Pancreas (tissue), 10 donors: ENCODE measurements at regions not wholly inside any gene's neighbourhood (a gene's known extent, or its start where the extent isn't known, plus 50 kb on each side); places are given as distances from the start of the nearest gene placed in this dataset.

Experiments
- ATAC-seq, 4 donors: fragments of 200-7000 bp; cut with Tn5 transposase; one replicate each; pipeline versions ENCODE4 v1.8.0 to v1.9.1; 2020; ENCODE audit warnings: mild to moderate bottlenecking in 4 of 4, moderate library complexity in 4 of 4
- DNase-seq, 6 donors: peaks; one replicate each; pipeline ENCODE4 v3.0.0-alpha.2; 2020
- FAIRE-seq: peaks from 2 replicates; lab custom pipeline; 2012; peaks lifted over from hg19 to GRCh38; lab: Jason Lieb, UNC
- H3K27ac ChIP-seq, 4 donors: fragments of 200-600 bp; sonication (generic); 1 replicate in 3 of 4; 2 replicates in 1 of 4; pipeline versions ENCODE4 v1.5.0 to v1.8.0; 2020
- H3K27me3 ChIP-seq, 4 donors: fragments of 200-600 bp; one replicate each; pipeline ENCODE4 v1.8.0; 2021
- H3K36me3 ChIP-seq, 3 donors: fragments of 200-600 bp; sonication (generic) in 1 of 3; one replicate each; pipeline versions ENCODE4 v1.5.0 to v1.8.0; 2020 to 2021
- H3K4me1 ChIP-seq, 3 donors: fragments of 200-600 bp; one replicate each; pipeline ENCODE4 v1.8.0; 2021
- H3K4me3 ChIP-seq, 4 donors: fragments of 200-600 bp; sonication (generic) in 2 of 4; one replicate each; pipeline versions ENCODE4 v1.5.0 to v1.8.0; 2020 to 2021
- H3K9me3 ChIP-seq, 4 donors: fragments of 200-600 bp; one replicate each; pipeline ENCODE4 v1.8.0; 2021
- CTCF ChIP-seq, 4 donors: fragments of 200-600 bp; sonication (generic) in 3 of 4; IDR thresholded peaks; one replicate each; pipeline versions ENCODE4 v1.5.0 to v1.8.0; 2021; ENCODE audit warnings: antibody characterized with exemption in 4 of 4
- WGBS, 2 donors: extraction: QIAGEN DNeasy Blood & Tissue Kit; methylation state at CpG; one replicate each; pipeline ENCODE4 v1.1.7; 2013; 5-methylcytosine and 5-hydroxymethylcytosine counted together
- intact Hi-C, 3 donors: fragments of 100-400 bp; cut with DNase I; formaldehyde crosslinking; loops; one replicate each; pipeline versions ENCODE4 v1.11.1 to v1.14.2; 2022
- donor health status: healthy with polysubstance abuse.
- donor health status: DM: no; HTN: no; CAD: no; lungs with moderate emphysema.
- donor health status: DM: no; HTN: no; CAD: no.
- donor health status: control.
- donor health status: control.
- donor health status: Bipolar disorder and iron deficiency.
- donor health status: DM: yes; HTN: yes; CAD: no.
- donor health status: DM: no; HTN: no; CAD: no.
- donor health status: DM: no; HTN: no; CAD: no.
- donor health status: DM: yes; HTN: yes; CAD: no.

DNA sequence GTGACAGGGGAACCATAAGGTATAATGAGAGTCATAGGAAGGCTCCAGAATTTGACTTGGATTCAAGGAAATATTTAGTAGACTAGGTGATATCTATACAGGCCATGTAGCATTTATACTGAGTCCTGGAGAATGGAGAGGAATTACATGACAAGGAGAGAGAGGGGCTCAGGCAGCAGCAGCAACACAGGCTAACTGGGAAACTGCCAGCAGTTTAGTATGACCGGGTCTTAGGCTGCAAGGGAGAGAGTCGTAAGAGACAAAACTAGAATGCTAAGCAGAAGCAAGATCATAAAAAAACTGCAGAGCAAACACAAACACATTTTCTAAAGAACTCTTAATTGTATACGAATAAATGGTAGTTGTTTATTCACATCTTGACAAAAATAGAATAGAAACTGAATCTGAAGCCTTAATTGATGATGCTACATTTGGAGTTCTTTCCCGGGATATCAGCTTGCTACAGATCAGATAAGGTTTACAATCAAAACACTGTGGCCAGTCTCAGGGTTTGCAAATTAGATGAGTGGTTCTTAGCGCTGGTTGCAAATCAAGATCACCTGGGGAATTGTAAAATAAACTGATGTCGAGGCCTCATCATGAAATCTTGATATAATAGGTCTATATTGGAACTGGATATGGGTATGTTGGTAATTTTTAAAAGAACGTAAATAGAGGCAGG, 480.0 kb upstream of the C9orf72 start:
- Histone ChIP-seq H3K27ac (no peak overlapping the region), H3K4me1 (no peaks in the 10 kb centered on the region), H3K27me3 (no peaks in the 10 kb centered on the region), H3K4me3 (no peak overlapping the region), H3K36me3 (no peaks in the 10 kb centered on the region), H3K9me3 (no peaks in the 10 kb centered on the region)
- WGBS, 2 donors: 36 to 45% methylated on average over 7 of the region's 7 CpGs
- ATAC-seq (no peak), DNase-seq (no peak), FAIRE-seq (no peak)
- no peak for TF ChIP-seq CTCF (IDR thresholded peaks at IDR 0.05)
- intact Hi-C loops: no loop called here

GRCh38 chr9:28056006-28056405, 482.7 kb upstream of the C9orf72 start:
- Histone ChIP-seq H3K9me3 (no peaks in the 10 kb centered on the region), H3K27me3 (no peaks in the 10 kb centered on the region), H3K4me3 (no peak overlapping the region), H3K36me3 (no peaks in the 10 kb centered on the region), H3K27ac (no peak overlapping the region), H3K4me1 (no peaks in the 10 kb centered on the region)
- FAIRE-seq (no peak), ATAC-seq (no peak), DNase-seq (no peak)
- 62 to 77% methylated on average over 10 of the region's 10 CpGs for WGBS, 2 donors
- no peak for TF ChIP-seq CTCF (IDR thresholded peaks at IDR 0.05)
- intact Hi-C loops: no loop called here

- Histone ChIP-seq H3K36me3 (no peaks in the 10 kb centered on the region), H3K27me3 (no peaks in the 10 kb centered on the region), H3K4me3 (no peak overlapping the region), H3K9me3 (no peaks in the 10 kb centered on the region), H3K4me1 (no peaks in the 10 kb centered on the region), H3K27ac (no peak overlapping the region)
- ATAC-seq (no peak), FAIRE-seq (no peak), DNase-seq (no peak)
- intact Hi-C loops: no loop called here
- 71 to 85% methylated on average over 1 of the region's 1 CpG for WGBS, 2 donors
- no peak for TF ChIP-seq CTCF (IDR thresholded peaks at IDR 0.05)
These were observed 483.2 kb upstream of the C9orf72 start for GRCh38 chr9:28056466-28056865.

DNA sequence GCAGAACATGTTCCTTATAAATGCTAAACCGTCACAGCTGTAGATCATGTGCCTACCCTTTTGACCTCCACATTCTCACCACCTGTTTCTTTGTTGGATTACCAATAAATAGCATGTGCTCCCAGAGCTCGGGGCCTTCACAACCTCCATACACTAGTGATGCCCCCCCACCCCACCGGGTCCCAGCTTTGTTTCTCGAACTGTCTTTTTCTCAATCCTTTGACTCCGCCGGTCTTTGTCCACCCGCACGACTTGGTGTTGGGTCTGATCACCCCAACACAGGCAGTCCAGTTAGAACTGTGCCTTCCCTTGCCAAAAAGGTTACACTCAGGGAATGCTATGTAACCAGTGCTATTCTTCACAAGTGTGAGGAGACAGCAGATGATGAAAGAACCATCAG, 485.9 kb upstream of the C9orf72 start:
- no peak for TF ChIP-seq CTCF (IDR thresholded peaks at IDR 0.05)
- intact Hi-C loops: no loop called here
- Histone ChIP-seq H3K27me3 (no peaks in the 10 kb centered on the region), H3K9me3 (no peaks in the 10 kb centered on the region), H3K36me3 (no peaks in the 10 kb centered on the region), H3K4me1 (no peaks in the 10 kb centered on the region), H3K27ac (no peak overlapping the region), H3K4me3 (no peak overlapping the region)
- WGBS, 2 donors: 82% methylated on average over 8 of the region's 8 CpGs
- no peak for DNase-seq
- no peak for ATAC-seq
- FAIRE-seq: no peak

DNA sequence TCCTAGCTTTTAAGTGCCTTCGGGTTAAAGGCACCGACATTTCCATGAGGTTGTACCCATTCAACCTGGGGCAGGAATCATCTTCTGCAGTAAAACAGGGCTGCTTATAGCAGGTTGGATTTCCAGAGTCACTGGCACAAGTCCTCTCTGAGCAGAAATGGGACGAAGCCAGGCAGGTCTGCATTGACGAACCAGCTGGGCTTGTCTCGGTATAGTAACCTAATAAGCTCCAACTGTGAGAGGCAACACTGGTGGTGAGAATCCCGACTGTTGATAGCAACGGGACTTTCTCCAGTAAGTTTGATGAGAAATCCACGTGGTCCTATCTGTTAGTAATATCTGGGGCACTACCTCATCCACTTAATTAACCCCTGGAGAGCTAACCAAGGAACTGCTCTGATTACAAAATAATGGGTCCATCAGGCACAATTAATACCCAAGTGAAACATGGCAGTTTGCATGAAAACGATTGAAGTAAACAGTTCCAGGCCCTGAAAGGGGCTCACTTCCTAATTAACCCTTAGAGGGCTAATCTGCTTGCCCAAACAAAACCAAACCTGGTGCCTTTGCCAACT, 491.0 kb upstream of the C9orf72 start:
- DNase-seq: no peak
- no peaks in the 10 kb centered on the region for H3K36me3 ChIP-seq
- H3K4me1 ChIP-seq: no peaks in the 10 kb centered on the region
- intact Hi-C loops: loop anchor here in 1 of 3 donors (10.0 kb wide), 1 partner anchor 340 kb away; no protein-coding TSS in a partner anchor
- no peak overlapping the region for H3K4me3 ChIP-seq
- FAIRE-seq: no peak
- TF ChIP-seq CTCF (IDR thresholded peaks at IDR 0.05): no peak
- no peak for ATAC-seq
- WGBS, 2 donors: 47 to 57% methylated on average over 9 of the region's 9 CpGs
- H3K27me3 ChIP-seq: no peaks in the 10 kb centered on the region
- no peak overlapping the region for H3K27ac ChIP-seq
- H3K9me3 ChIP-seq: no peaks in the 10 kb centered on the region
